Naive thymus-derived CD4-positive, alpha-beta T cell (primary cell): ENCODE measurements at regions not wholly inside any gene's neighbourhood (a gene's known extent, or its start where the extent isn't known, plus 50 kb on each side); places are given as distances from the start of the nearest gene placed in this dataset.

Experiments used
- ATAC-seq: fragments of 150-1000 bp; cut with Tn5 transposase; 2 replicates; pipeline ENCODE4 v1.10.0; 2021; ENCODE audit warnings: mild to moderate bottlenecking, moderate library complexity
- CTCF ChIA-PET: fragments of 350-600 bp; sonication (Branson Sonifier 250); formaldehyde crosslinking; loops from one replicate; lab custom pipeline; 2021; ENCODE audit warnings: antibody characterized with exemption; lab: Charles Lee
- POLR2A ChIA-PET: fragments of 350-600 bp; sonication (Branson Sonifier 250); formaldehyde crosslinking; loops from one replicate; lab custom pipeline; 2021; ENCODE audit warnings: antibody characterized with exemption, inconsistent platforms; lab: Charles Lee
- DNase-seq, 9 donors: peaks; one replicate each; pipeline versions ENCODE4 v3.0.0 to v3.0.0-alpha.2; 2020 to 2022; ENCODE audit warnings: mixed read lengths in 1 of 9
- H3K27ac ChIP-seq: one replicate; pipeline ENCODE4 v1.7.0; 2013; ENCODE audit warnings: mild to moderate bottlenecking, low read depth, low read length, moderate library complexity
- H3K27me3 ChIP-seq, 2 donors: one replicate each; pipeline ENCODE4 v1.7.0; 2013; ENCODE audit warnings: low read length in 2 of 2, mild to moderate bottlenecking in 2 of 2, moderate library complexity in 2 of 2; ENCODE audit not compliant: control insufficient read depth in 2 of 2, insufficient read depth in 2 of 2
- H3K36me3 ChIP-seq, 3 experiments: 1 replicate in 2 of 3; 2 replicates in 1 of 3; pipeline ENCODE4 v1.7.0; 2013; ENCODE audit warnings: low read length in 3 of 3, mild to moderate bottlenecking in 3 of 3, moderate library complexity in 1 of 3; ENCODE audit not compliant: insufficient read depth in 3 of 3, control insufficient read depth in 2 of 3
- H3K4me1 ChIP-seq, 2 donors: one replicate each; pipeline ENCODE4 v1.7.0; 2013; ENCODE audit warnings: low read length in 2 of 2, mild to moderate bottlenecking in 2 of 2, moderate library complexity in 1 of 2; ENCODE audit not compliant: control insufficient read depth in 2 of 2, insufficient read depth in 2 of 2
- H3K4me3 ChIP-seq: 2 replicates; pipeline ENCODE4 v1.7.0; 2013; ENCODE audit warnings: mild to moderate bottlenecking, low read length
- H3K9me3 ChIP-seq, 3 experiments: 1 replicate in 2 of 3; 2 replicates in 1 of 3; pipeline ENCODE4 v1.7.0; 2013; ENCODE audit warnings: low read length in 3 of 3; ENCODE audit not compliant: control insufficient read depth in 2 of 3
- H3K27ac Mint-ChIP-seq, 9 donors: one replicate each; pipeline ENCODE4 v1.8.0; 2020 to 2022; ENCODE audit warnings: mixed read lengths in 9 of 9, mild to moderate bottlenecking in 8 of 9, moderate library complexity in 5 of 9, inconsistent platforms in 2 of 9
- H3K27me3 Mint-ChIP-seq, 5 donors: one replicate each; pipeline ENCODE4 v1.8.0; 2021 to 2022; ENCODE audit warnings: mixed read lengths in 5 of 5, mild to moderate bottlenecking in 1 of 5
- H3K36me3 Mint-ChIP-seq, 5 donors: one replicate each; pipeline ENCODE4 v1.8.0; 2020 to 2022; ENCODE audit warnings: mixed read lengths in 5 of 5, mild to moderate bottlenecking in 3 of 5, inconsistent platforms in 1 of 5
- H3K4me1 Mint-ChIP-seq, 7 donors: one replicate each; pipeline ENCODE4 v1.8.0; 2020 to 2022; ENCODE audit warnings: mixed read lengths in 7 of 7, mild to moderate bottlenecking in 3 of 7, inconsistent platforms in 1 of 7
- H3K4me3 Mint-ChIP-seq, 10 donors: one replicate each; pipeline ENCODE4 v1.8.0; 2020 to 2022; ENCODE audit warnings: mild to moderate bottlenecking in 10 of 10, mixed read lengths in 10 of 10, moderate library complexity in 6 of 10, inconsistent platforms in 2 of 10
- H3K9me3 Mint-ChIP-seq, 11 donors: one replicate each; pipeline ENCODE4 v1.8.0; 2020 to 2022; ENCODE audit warnings: mixed read lengths in 11 of 11, mild to moderate bottlenecking in 4 of 11, inconsistent platforms in 1 of 11, moderate library complexity in 1 of 11
- intact Hi-C, 2 donors: fragments of 100-400 bp; cut with micrococcal nuclease; formaldehyde crosslinking; loops; one replicate each; pipeline ENCODE4 v1.15.1; 2023

DNA sequence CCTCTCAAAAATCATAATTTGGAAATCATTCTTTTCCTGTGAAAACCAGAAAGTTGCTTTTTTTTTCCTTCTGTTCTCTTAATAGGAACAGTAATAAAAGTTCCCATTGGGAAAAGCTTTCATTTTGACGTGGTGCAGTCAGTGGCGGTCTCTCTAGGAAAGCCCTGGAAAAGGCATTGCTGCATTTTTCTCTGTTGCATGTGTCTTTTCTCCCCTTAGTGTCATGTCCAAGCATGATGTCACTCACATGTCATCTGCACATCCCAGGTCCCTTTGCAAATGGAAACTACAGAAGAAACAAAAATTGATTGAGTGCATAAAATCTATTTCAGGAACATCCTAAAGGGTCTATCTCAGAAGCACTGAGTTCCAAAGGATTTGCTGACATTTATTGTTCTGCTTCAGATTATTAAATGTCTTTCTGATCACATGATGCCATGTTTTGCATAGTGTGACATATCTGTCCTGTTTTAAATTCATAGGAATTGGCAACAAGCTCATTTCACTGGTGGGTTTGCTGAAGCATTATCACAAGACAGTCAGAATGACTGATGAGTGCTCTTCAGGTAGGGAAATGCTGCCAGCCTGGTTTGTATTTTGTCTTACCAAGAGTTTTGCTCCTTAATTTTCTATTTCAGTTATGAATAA, 208.7 kb downstream of the SOX4 start:
- CTCF ChIA-PET: no interaction called here
- peaks cover 0 to 8% (median 3%) of the 10 kb centered on the region in 11 donors for H3K9me3 Mint-ChIP-seq

DNA sequence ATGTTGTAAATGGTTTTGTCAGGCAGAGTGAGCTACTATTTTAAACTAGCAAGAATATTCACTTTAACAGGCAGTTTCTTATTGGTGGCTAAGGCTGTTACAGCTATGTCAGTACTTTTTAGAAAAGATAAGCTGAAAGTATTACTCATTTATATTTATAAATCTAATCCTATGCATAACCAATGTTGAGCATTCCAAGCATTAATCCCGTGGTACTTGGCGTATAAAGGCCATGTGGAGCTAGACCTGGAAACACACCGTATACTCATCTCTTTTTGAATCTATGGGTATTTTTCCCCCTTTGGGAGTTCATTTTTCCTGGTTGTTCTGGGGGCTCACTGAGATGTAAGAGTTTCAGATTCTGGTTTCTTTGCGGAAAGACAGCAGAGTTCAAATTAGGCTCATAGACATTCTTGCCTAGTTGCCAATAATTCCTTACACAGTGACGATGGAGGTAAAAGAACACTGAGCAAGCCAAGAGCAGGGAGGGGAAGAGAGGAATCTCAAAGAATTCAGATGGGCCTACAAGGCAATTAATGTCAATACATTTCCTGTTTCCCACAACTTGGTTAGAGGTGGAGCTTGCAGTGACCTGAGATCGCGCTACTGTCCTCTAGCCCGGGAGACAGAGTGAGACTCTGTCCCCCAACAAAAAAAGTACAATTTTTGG, 211.5 kb downstream of the SOX4 start:
- Histone ChIP-seq H3K9me3 (no peaks in the 10 kb centered on the region), H3K27me3 (no peaks in the 10 kb centered on the region), H3K36me3 (no peaks in the 10 kb centered on the region), H3K4me1 (no peaks in the 10 kb centered on the region), H3K27ac (no peak overlapping the region), H3K4me3 (no peak overlapping the region)
- no peak for ATAC-seq
- Mint-ChIP-seq H3K27ac (no peak overlapping the region), H3K4me3 (no peak overlapping the region), H3K9me3 (peaks cover 0 to 3% (median 0%) of the 10 kb centered on the region in 11 donors), H3K36me3 (no peaks in the 10 kb centered on the region), H3K27me3 (no peaks in the 10 kb centered on the region), H3K4me1 (peaks cover 0 to 6% (median 0%) of the 10 kb centered on the region in 7 donors)
- ChIA-PET POLR2A (no interaction called here), CTCF (no interaction called here)
- intact Hi-C loops: no loop called here
- DNase-seq: no peak

More for the DNA sequence above, 208.7 kb downstream of the SOX4 start:
- intact Hi-C loops: no loop called here
- H3K4me3 ChIP-seq: no peak overlapping the region
- H3K4me1 ChIP-seq: no peaks in the 10 kb centered on the region
- H3K27ac Mint-ChIP-seq: no peak overlapping the region
- POLR2A ChIA-PET: no interaction called here
- H3K36me3 Mint-ChIP-seq: peaks cover 0 to 4% (median 0%) of the 10 kb centered on the region in 5 donors
- H3K4me3 Mint-ChIP-seq: no peak overlapping the region
- H3K27me3 ChIP-seq: no peaks in the 10 kb centered on the region
- ATAC-seq (no peak), DNase-seq (no peak)
- H3K36me3 ChIP-seq: no peaks in the 10 kb centered on the region
- H3K27ac ChIP-seq: no peak overlapping the region
- no peaks in the 10 kb centered on the region for H3K4me1 Mint-ChIP-seq
- H3K27me3 Mint-ChIP-seq: no peaks in the 10 kb centered on the region
- H3K9me3 ChIP-seq: no peaks in the 10 kb centered on the region

DNA sequence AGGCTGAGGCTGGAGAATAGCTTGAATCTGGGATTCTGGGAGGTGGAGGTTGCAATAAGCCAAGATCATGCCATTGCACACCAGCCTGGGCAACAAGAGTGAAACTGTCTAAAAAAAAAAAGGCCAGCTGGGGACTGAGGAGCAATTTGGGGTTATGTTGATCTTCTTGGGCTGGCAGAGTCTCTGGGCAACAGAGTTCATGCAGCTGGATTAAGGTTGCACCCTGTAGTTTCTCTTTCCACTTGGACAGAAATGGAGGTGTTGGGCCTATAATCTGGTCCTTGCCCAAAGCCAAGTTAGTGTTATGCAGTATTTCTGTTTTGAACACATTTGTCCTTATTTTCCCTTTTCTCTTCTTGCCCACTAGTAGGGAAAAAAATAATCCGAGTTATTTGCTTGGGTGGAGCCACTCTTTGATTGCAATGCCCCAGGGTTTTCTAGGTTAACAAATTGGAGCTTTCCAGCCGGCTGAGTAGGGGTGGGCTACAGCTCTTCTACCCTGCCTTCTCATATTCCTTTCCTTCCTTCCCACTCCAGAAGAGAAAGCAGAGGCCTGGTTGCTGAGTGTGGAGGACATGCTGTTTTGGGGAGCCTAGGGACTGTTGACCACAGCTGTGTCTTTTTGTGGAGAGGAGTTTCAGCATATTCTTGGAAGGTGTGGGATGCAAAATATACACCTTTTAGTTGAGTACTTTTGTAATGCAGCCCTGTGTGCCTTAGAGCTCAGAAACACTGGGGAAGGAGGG, 213.9 kb downstream of the SOX4 start:
- intact Hi-C loops: no loop called here
- H3K4me3 Mint-ChIP-seq: no peak overlapping the region
- ChIA-PET POLR2A (no interaction called here), CTCF (no interaction called here)
- H3K36me3 Mint-ChIP-seq: no peaks in the 10 kb centered on the region
- H3K4me1 Mint-ChIP-seq: peaks cover 0 to 6% (median 0%) of the 10 kb centered on the region in 7 donors
- H3K27me3 Mint-ChIP-seq: no peaks in the 10 kb centered on the region
- ATAC-seq (no peak), DNase-seq (no peak)
- no peak overlapping the region for H3K27ac ChIP-seq
- no peaks in the 10 kb centered on the region for H3K4me1 ChIP-seq
- H3K36me3 ChIP-seq: no peaks in the 10 kb centered on the region
- H3K9me3 ChIP-seq: no peaks in the 10 kb centered on the region
- peaks cover 0 to 3% (median 0%) of the 10 kb centered on the region in 11 donors for H3K9me3 Mint-ChIP-seq
- H3K4me3 ChIP-seq: no peak overlapping the region
- H3K27ac Mint-ChIP-seq: no peak overlapping the region
- no peaks in the 10 kb centered on the region for H3K27me3 ChIP-seq

DNA sequence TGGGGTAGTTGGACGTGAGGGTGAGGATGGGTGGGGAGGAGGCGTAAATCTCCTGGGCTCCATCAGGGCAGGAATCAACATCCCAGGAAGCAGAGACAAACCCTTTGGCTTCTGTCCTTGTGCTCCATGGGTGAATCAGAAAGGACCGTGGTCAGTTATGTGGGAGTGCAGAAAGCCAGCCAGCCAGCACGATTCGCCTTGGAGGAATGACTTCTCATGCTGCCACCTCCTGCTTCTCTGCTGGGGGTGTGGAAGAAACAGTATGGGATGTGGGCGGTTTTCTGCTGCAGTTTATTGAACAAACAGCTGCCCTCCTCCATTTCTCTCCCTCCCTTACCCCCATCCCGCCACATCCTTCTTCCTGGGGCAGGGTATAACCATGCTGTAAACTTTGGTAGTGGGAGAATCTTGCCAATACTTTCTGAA, 214.5 kb downstream of the SOX4 start:
- no peak overlapping the region for H3K27ac Mint-ChIP-seq
- peaks cover 0 to 3% (median 0%) of the 10 kb centered on the region in 11 donors for H3K9me3 Mint-ChIP-seq
- H3K27me3 Mint-ChIP-seq: no peaks in the 10 kb centered on the region
- H3K36me3 Mint-ChIP-seq: no peaks in the 10 kb centered on the region
- Histone ChIP-seq H3K27me3 (no peaks in the 10 kb centered on the region), H3K36me3 (no peaks in the 10 kb centered on the region), H3K4me3 (no peak overlapping the region), H3K4me1 (no peaks in the 10 kb centered on the region), H3K9me3 (no peaks in the 10 kb centered on the region), H3K27ac (no peak overlapping the region)
- no peak overlapping the region for H3K4me3 Mint-ChIP-seq
- ChIA-PET POLR2A (no interaction called here), CTCF (no interaction called here)
- intact Hi-C loops: no loop called here
- ATAC-seq (no peak), DNase-seq (no peak)
- H3K4me1 Mint-ChIP-seq: peaks cover 0 to 6% (median 0%) of the 10 kb centered on the region in 7 donors

DNA sequence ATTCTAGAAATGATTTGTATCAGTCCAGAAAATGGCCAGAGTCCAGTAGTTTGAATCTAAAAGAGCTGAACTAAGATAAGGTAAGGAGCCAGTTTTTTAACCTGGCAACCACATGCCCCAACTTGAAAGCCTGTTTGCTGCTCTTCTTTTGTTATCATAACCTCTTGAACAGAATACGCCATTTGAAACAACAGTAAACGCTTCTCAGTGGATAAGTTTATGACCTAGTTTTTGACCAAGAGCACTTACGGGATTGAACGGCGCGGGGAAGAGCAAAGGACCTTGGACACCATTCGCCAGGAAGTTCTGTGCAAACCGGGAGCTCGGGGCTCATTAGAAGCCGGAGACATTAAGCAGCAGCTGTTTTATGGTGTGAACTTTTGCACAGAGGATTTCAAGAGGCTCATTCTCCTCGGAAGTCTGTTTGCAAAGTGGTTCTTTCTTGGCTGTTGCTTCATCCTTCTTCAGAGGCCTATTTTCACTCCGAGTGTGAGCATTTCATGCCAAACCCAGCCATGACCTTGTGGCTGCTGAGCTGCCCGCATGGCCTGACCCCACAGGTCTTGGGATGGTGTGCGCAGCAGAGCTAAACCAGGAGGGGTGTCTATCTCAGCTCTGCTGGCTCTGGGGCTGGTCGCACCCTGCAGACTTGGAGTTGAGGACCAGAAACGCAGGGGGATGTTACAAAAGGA, 215.1 kb downstream of the SOX4 start:
- Mint-ChIP-seq H3K4me3 (no peak overlapping the region), H3K36me3 (no peaks in the 10 kb centered on the region), H3K27ac (no peak overlapping the region), H3K9me3 (peaks cover 0 to 2% (median 0%) of the 10 kb centered on the region in 11 donors), H3K4me1 (peaks cover 0 to 6% (median 0%) of the 10 kb centered on the region in 7 donors), H3K27me3 (no peaks in the 10 kb centered on the region)
- H3K27ac ChIP-seq: no peak overlapping the region
- H3K27me3 ChIP-seq: no peaks in the 10 kb centered on the region
- ATAC-seq: no peak
- no peaks in the 10 kb centered on the region for H3K4me1 ChIP-seq
- no peak for DNase-seq
- H3K36me3 ChIP-seq: no peaks in the 10 kb centered on the region
- POLR2A ChIA-PET: no interaction called here
- CTCF ChIA-PET: no interaction called here
- H3K9me3 ChIP-seq: no peaks in the 10 kb centered on the region
- intact Hi-C loops: no loop called here
- H3K4me3 ChIP-seq: no peak overlapping the region

DNA sequence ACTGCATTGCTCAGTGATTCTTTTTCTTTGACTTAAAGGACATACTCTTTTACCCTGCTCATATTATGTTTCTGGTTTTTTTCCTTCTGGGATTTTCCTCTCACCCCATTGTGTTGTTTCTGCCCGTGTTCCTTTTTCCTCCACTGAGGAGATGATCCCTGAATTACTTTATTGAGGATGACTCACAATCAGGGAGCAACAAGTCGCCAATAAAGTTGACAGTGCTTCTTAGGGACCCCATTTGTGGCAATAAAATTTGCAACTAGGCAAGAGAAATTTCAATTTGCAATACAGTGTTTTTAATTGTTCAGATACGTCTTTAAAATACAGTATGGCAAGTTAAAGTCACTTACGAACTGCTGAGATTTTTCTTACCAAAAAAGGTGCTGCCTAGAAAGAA, 217.9 kb downstream of the SOX4 start:
- H3K36me3 Mint-ChIP-seq: no peaks in the 10 kb centered on the region
- H3K27ac ChIP-seq: no peak overlapping the region
- DNase-seq (no peak), ATAC-seq (no peak)
- H3K9me3 ChIP-seq: no peaks in the 10 kb centered on the region
- H3K27me3 ChIP-seq: no peaks in the 10 kb centered on the region
- no peak overlapping the region for H3K4me3 Mint-ChIP-seq
- POLR2A ChIA-PET: no interaction called here
- no peaks in the 10 kb centered on the region for H3K4me1 ChIP-seq
- CTCF ChIA-PET: no interaction called here
- H3K36me3 ChIP-seq: no peaks in the 10 kb centered on the region
- peaks cover 0 to 6% (median 0%) of the 10 kb centered on the region in 7 donors for H3K4me1 Mint-ChIP-seq
- peaks cover 0 to 4% (median 0%) of the 10 kb centered on the region in 11 donors for H3K9me3 Mint-ChIP-seq
- no peak overlapping the region for H3K4me3 ChIP-seq
- intact Hi-C loops: no loop called here
- no peak overlapping the region for H3K27ac Mint-ChIP-seq
- no peaks in the 10 kb centered on the region for H3K27me3 Mint-ChIP-seq
